ENCODE measurements at regions not wholly inside any gene's neighbourhood (a gene's known extent, or its start where the extent isn't known, plus 50 kb on each side); places are given as distances from the start of the nearest gene placed in this dataset.

GRCh38 chr2:52835909-52836308, 931.7 kb upstream of the CHAC2 start:
- TF ChIP-seq, protein P1, sequence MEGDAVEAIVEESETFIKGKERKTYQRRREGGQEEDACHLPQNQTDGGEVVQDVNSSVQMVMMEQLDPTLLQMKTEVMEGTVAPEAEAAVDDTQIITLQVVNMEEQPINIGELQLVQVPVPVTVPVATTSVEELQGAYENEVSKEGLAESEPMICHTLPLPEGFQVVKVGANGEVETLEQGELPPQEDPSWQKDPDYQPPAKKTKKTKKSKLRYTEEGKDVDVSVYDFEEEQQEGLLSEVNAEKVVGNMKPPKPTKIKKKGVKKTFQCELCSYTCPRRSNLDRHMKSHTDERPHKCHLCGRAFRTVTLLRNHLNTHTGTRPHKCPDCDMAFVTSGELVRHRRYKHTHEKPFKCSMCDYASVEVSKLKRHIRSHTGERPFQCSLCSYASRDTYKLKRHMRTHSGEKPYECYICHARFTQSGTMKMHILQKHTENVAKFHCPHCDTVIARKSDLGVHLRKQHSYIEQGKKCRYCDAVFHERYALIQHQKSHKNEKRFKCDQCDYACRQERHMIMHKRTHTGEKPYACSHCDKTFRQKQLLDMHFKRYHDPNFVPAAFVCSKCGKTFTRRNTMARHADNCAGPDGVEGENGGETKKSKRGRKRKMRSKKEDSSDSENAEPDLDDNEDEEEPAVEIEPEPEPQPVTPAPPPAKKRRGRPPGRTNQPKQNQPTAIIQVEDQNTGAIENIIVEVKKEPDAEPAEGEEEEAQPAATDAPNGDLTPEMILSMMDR (IDR thresholded peaks at IDR 0.05; ENCODE audit: unreplicated experiment): no peak
- Mint-ChIP-seq H3K9me3 (ENCODE audit: unreplicated experiment) (no peaks in the 10 kb centered on the region), H3K27me3 (ENCODE audit: insufficient read depth, unreplicated experiment) (no peaks in the 10 kb centered on the region), H3K36me3 (ENCODE audit: insufficient read depth, unreplicated experiment) (no peaks in the 10 kb centered on the region), H3K4me3 (ENCODE audit: unreplicated experiment) (no peak overlapping the region), H3K27ac (ENCODE audit: low read depth, unreplicated experiment) (no peak overlapping the region), H3K4me1 (ENCODE audit: insufficient read depth, unreplicated experiment) (no peaks in the 10 kb centered on the region)
- DNase-seq (ENCODE audit: unreplicated experiment): no peak
- CTCF ChIA-PET: interaction anchor here (0.5 to 0.9 kb wide), 3 partner anchors 25 to 327 kb away, joined by 3 to 4 read pairs (median 3); no protein-coding TSS in a partner anchor
- BruUV-seq (replicated peaks): no TSS peak
- intact Hi-C loops (cut with micrococcal nuclease): no loop called here
- POLR2A ChIA-PET: no interaction called here

GRCh38 chr2:52831216-52831615, 936.4 kb upstream of the CHAC2 start:
- intact Hi-C loops (cut with micrococcal nuclease): no loop called here
- ChIA-PET POLR2A (no interaction called here), CTCF (no interaction called here)
- Mint-ChIP-seq H3K27me3 (ENCODE audit: insufficient read depth, unreplicated experiment) (no peaks in the 10 kb centered on the region), H3K36me3 (ENCODE audit: insufficient read depth, unreplicated experiment) (no peaks in the 10 kb centered on the region), H3K9me3 (ENCODE audit: unreplicated experiment) (no peaks in the 10 kb centered on the region), H3K4me3 (ENCODE audit: unreplicated experiment) (no peak overlapping the region), H3K4me1 (ENCODE audit: insufficient read depth, unreplicated experiment) (no peaks in the 10 kb centered on the region), H3K27ac (ENCODE audit: low read depth, unreplicated experiment) (no peak overlapping the region)
- BruUV-seq (replicated peaks): no TSS peak
- TF ChIP-seq, protein P1 (IDR thresholded peaks at IDR 0.05; ENCODE audit: unreplicated experiment): no peak
- no peak for DNase-seq (ENCODE audit: unreplicated experiment)

GRCh38 chr2:52828112-52828511, 939.5 kb upstream of the CHAC2 start:
- no peaks in the 10 kb centered on the region for H3K4me1 Mint-ChIP-seq (ENCODE audit: insufficient read depth, unreplicated experiment)
- H3K27ac Mint-ChIP-seq (ENCODE audit: low read depth, unreplicated experiment): no peak overlapping the region
- DNase-seq (ENCODE audit: unreplicated experiment): no peak
- TF ChIP-seq, protein P1 (IDR thresholded peaks at IDR 0.05; ENCODE audit: unreplicated experiment): no peak
- CTCF ChIA-PET: no interaction called here
- H3K36me3 Mint-ChIP-seq (ENCODE audit: insufficient read depth, unreplicated experiment): no peaks in the 10 kb centered on the region
- no peak overlapping the region for H3K4me3 Mint-ChIP-seq (ENCODE audit: unreplicated experiment)
- intact Hi-C loops (cut with micrococcal nuclease): no loop called here
- POLR2A ChIA-PET: no interaction called here
- no peaks in the 10 kb centered on the region for H3K27me3 Mint-ChIP-seq (ENCODE audit: insufficient read depth, unreplicated experiment)
- BruUV-seq (replicated peaks): no TSS peak
- H3K9me3 Mint-ChIP-seq (ENCODE audit: unreplicated experiment): no peaks in the 10 kb centered on the region

GRCh38 chr2:52821631-52822030, 946.0 kb upstream of the CHAC2 start:
- BruUV-seq (replicated peaks): no TSS peak
- no peak overlapping the region for H3K4me3 Mint-ChIP-seq (ENCODE audit: unreplicated experiment)
- DNase-seq (ENCODE audit: unreplicated experiment): peak; percentile 15

More at GRCh38 chr2:52821631-52822030, 946.0 kb upstream of the CHAC2 start:
- intact Hi-C loops (cut with micrococcal nuclease): no loop called here
- TF ChIP-seq, protein P1 (IDR thresholded peaks at IDR 0.05; ENCODE audit: unreplicated experiment): no peak
- no peaks in the 10 kb centered on the region for H3K36me3 Mint-ChIP-seq (ENCODE audit: insufficient read depth, unreplicated experiment)
- no peaks in the 10 kb centered on the region for H3K9me3 Mint-ChIP-seq (ENCODE audit: unreplicated experiment)
- ChIA-PET CTCF (interaction anchor here (0.6 to 1.3 kb wide), 5 partner anchors 9 to 155 kb away, joined by 3 to 8 read pairs (median 3); no protein-coding TSS in a partner anchor), POLR2A (no interaction called here)
- H3K27ac Mint-ChIP-seq (ENCODE audit: low read depth, unreplicated experiment): no peak overlapping the region
- no peaks in the 10 kb centered on the region for H3K4me1 Mint-ChIP-seq (ENCODE audit: insufficient read depth, unreplicated experiment)
- no peaks in the 10 kb centered on the region for H3K27me3 Mint-ChIP-seq (ENCODE audit: insufficient read depth, unreplicated experiment)
